ENCODE measurements at regions not wholly inside any gene's neighbourhood (a gene's known extent, or its start where the extent isn't known, plus 50 kb on each side); places are given as distances from the start of the nearest gene placed in this dataset.

DNA sequence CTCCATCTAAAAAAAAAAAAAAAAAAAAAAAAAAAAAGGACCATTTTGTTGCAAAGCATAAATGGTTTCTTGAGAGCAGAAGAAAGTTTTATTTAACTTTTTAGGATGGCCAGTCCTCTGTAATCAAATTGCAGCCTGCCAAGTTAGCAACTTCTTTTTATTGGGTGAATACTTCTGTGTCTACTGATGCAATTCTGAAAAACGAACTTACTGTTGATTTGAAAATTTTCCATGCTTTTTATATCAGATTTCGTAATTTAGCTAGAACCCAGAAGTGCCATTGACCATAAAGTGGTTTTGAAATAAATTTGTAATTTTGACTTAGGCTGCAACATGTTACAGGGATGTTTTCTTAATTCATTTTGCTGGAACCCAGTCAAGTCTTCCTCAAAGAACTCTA, 269.1 kb upstream of the ACTBL2 start:
- TF ChIP-seq, protein P1, sequence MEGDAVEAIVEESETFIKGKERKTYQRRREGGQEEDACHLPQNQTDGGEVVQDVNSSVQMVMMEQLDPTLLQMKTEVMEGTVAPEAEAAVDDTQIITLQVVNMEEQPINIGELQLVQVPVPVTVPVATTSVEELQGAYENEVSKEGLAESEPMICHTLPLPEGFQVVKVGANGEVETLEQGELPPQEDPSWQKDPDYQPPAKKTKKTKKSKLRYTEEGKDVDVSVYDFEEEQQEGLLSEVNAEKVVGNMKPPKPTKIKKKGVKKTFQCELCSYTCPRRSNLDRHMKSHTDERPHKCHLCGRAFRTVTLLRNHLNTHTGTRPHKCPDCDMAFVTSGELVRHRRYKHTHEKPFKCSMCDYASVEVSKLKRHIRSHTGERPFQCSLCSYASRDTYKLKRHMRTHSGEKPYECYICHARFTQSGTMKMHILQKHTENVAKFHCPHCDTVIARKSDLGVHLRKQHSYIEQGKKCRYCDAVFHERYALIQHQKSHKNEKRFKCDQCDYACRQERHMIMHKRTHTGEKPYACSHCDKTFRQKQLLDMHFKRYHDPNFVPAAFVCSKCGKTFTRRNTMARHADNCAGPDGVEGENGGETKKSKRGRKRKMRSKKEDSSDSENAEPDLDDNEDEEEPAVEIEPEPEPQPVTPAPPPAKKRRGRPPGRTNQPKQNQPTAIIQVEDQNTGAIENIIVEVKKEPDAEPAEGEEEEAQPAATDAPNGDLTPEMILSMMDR (IDR thresholded peaks at IDR 0.05) = no peak
- TF ChIP-seq POLR2A (IDR thresholded peaks at IDR 0.05) = no peak
